Gastroesophageal sphincter (tissue), 4 donors: ENCODE measurements at regions not wholly inside any gene's neighbourhood (a gene's known extent, or its start where the extent isn't known, plus 50 kb on each side); places are given as distances from the start of the nearest gene placed in this dataset.

ENCODE experiments used
- ATAC-seq: fragments of 150-250 bp; one replicate; pipeline ENCODE4 v1.9.1; 2016; ENCODE audit warnings: mild to moderate bottlenecking, moderate library complexity
- H3K27ac ChIP-seq, 4 donors: fragments of 200-600 bp; sonication (generic) in 3 of 4; 1 replicate in 3 of 4; 2 replicates in 1 of 4; pipeline ENCODE4 v1.5.1; 2016 to 2019
- H3K27me3 ChIP-seq: fragments of 200-600 bp; sonication (generic); one replicate; pipeline ENCODE4 v1.5.1; 2019
- H3K36me3 ChIP-seq, 2 donors: fragments of 200-600 bp; sonication (generic); one replicate each; pipeline ENCODE4 v1.5.1; 2019; ENCODE audit warnings: control low read depth in 1 of 2
- H3K4me1 ChIP-seq, 3 donors: fragments of 200-600 bp; sonication (generic); 1 replicate in 2 of 3; 2 replicates in 1 of 3; pipeline ENCODE4 v1.5.1; 2016 to 2019; ENCODE audit warnings: control low read depth in 2 of 3
- H3K4me3 ChIP-seq, 2 donors: fragments of 200-600 bp; sonication (generic); one replicate each; pipeline ENCODE4 v1.5.1; 2019; ENCODE audit warnings: mild to moderate bottlenecking in 1 of 2, moderate library complexity in 1 of 2
- H3K9me3 ChIP-seq, 3 donors: fragments of 200-600 bp; sonication (generic); one replicate each; pipeline ENCODE4 v1.5.1; 2017 to 2019; ENCODE audit warnings: control low read depth in 2 of 3
- CTCF ChIP-seq, 4 experiments: fragments of 200-600 bp in 2 of 4; fragments of 450-650 bp in 2 of 4; sonication (generic) in 1 of 4; IDR thresholded peaks; one replicate each; pipeline ENCODE4 v1.5.1; 2017 to 2019; ENCODE audit warnings: antibody characterized with exemption in 4 of 4, mild to moderate bottlenecking in 2 of 4, moderate library complexity in 2 of 4
- EP300 ChIP-seq: sonication (generic); formaldehyde crosslinking; IDR thresholded peaks from one replicate; pipeline ENCODE4 v1.6.1; 2017; ENCODE audit warnings: antibody characterized with exemption, mild to moderate bottlenecking
- POLR2A ChIP-seq, 2 donors: fragments of 450-650 bp; IDR thresholded peaks; one replicate each; pipeline ENCODE4 v1.6.1; 2017; ENCODE audit warnings: antibody characterized with exemption in 2 of 2, mild to moderate bottlenecking in 2 of 2, moderate library complexity in 1 of 2
- POLR2AphosphoS5 ChIP-seq: sonication (generic); formaldehyde crosslinking; IDR thresholded peaks from one replicate; pipeline ENCODE4 v1.6.1; 2017; ENCODE audit warnings: antibody characterized with exemption
- WGBS, 2 donors: methylation state at CpG; one replicate each; pipeline ENCODE4 v1.1.5; 2018; ENCODE audit warnings: low coverage in 1 of 2; 5-methylcytosine and 5-hydroxymethylcytosine counted together

- H3K4me3 ChIP-seq: peak overlapping the region in 1 of 2 donors; percentile 12
- no peak for ATAC-seq
- H3K4me1 ChIP-seq: peaks cover 0 to 11% (median 0%) of the 10 kb centered on the region in 3 donors
- H3K27ac ChIP-seq: peak overlapping the region in 2 of 4 donors; percentile 64 to 66
- no peaks in the 10 kb centered on the region for H3K36me3 ChIP-seq
- H3K27me3 ChIP-seq: no peaks in the 10 kb centered on the region
- TF ChIP-seq POLR2A (IDR thresholded peaks at IDR 0.05) (no peak), CTCF (IDR thresholded peaks at IDR 0.05) (no peak), POLR2AphosphoS5 (no peak), EP300 (no peak)
- 60 to 96% methylated on average over 2 to 5 of the region's 11 CpGs for WGBS, 2 donors
- H3K9me3 ChIP-seq: no peaks in the 10 kb centered on the region
These were observed 116.9 kb upstream of the GDF10 start for GRCh38 chr10:47182934-47183703.

- H3K27me3 ChIP-seq: no peaks in the 10 kb centered on the region
- H3K4me3 ChIP-seq: peak overlapping the region in 1 of 2 donors; percentile 12
- no peak for TF ChIP-seq POLR2A (IDR thresholded peaks at IDR 0.05)
- TF ChIP-seq POLR2AphosphoS5: peak; percentile 59
- TF ChIP-seq CTCF (IDR thresholded peaks at IDR 0.05): no peak
- no peaks in the 10 kb centered on the region for H3K36me3 ChIP-seq
- 84% methylated on average over 4 of the region's 4 CpGs; no CpG with 5 or more reads in 1 of the 2 donors for WGBS, 2 donors
- no peaks in the 10 kb centered on the region for H3K9me3 ChIP-seq
- ATAC-seq: peak; percentile 59
- peaks cover 0 to 11% (median 0%) of the 10 kb centered on the region in 3 donors for H3K4me1 ChIP-seq
- H3K27ac ChIP-seq: peak overlapping the region in 2 of 4 donors; percentile 64 to 66
These were observed 116.3 kb upstream of the GDF10 start for GRCh38 chr10:47183704-47184041.

- Histone ChIP-seq H3K4me1 (peaks cover 0 to 11% (median 0%) of the 10 kb centered on the region in 3 donors), H3K27me3 (no peaks in the 10 kb centered on the region), H3K9me3 (no peaks in the 10 kb centered on the region), H3K27ac (peak overlapping the region in 1 of 4 donors; percentile 66), H3K36me3 (no peaks in the 10 kb centered on the region), H3K4me3 (no peak overlapping the region)
- no peak for TF ChIP-seq POLR2AphosphoS5
- no peak for ATAC-seq
- 100% methylated on average over 1 of the region's 3 CpGs; no CpG with 5 or more reads in 1 of the 2 donors for WGBS, 2 donors
These were observed 115.7 kb upstream of the GDF10 start for GRCh38 chr10:47184273-47184672.

GRCh38 chr10:47184724-47185330, 115.2 kb upstream of the GDF10 start:
- Histone ChIP-seq H3K9me3 (no peaks in the 10 kb centered on the region), H3K27me3 (no peaks in the 10 kb centered on the region), H3K4me1 (peaks cover 0 to 11% (median 0%) of the 10 kb centered on the region in 3 donors), H3K27ac (no peak overlapping the region), H3K36me3 (no peaks in the 10 kb centered on the region), H3K4me3 (no peak overlapping the region)
- TF ChIP-seq POLR2A (IDR thresholded peaks at IDR 0.05) (no peak), POLR2AphosphoS5 (no peak), CTCF (IDR thresholded peaks at IDR 0.05) (no peak), EP300 (no peak)
- WGBS, 2 donors: 100% methylated on average over 1 of the region's 11 CpGs; no CpG with 5 or more reads in 1 of the 2 donors
- no peak for ATAC-seq

GRCh38 chr10:47186941-47187340, 113.1 kb upstream of the GDF10 start:
- H3K4me1 ChIP-seq: peaks cover 0 to 9% (median 0%) of the 10 kb centered on the region in 3 donors
- no peak overlapping the region for H3K27ac ChIP-seq
- ATAC-seq: no peak
- TF ChIP-seq CTCF (IDR thresholded peaks at IDR 0.05): no peak
- no peak for TF ChIP-seq POLR2AphosphoS5
- H3K9me3 ChIP-seq: no peaks in the 10 kb centered on the region
- H3K4me3 ChIP-seq: no peak overlapping the region
- WGBS, 2 donors: 96 to 97% methylated on average over 4 to 5 of the region's 7 CpGs
- H3K27me3 ChIP-seq: no peaks in the 10 kb centered on the region
- H3K36me3 ChIP-seq: no peaks in the 10 kb centered on the region
